Endodermal cell (in vitro differentiated cells): ENCODE measurements at regions not wholly inside any gene's neighbourhood (a gene's known extent, or its start where the extent isn't known, plus 50 kb on each side); places are given as distances from the start of the nearest gene placed in this dataset.

Experiments used
- DNase-seq: peaks from one replicate; pipeline ENCODE4 v3.0.0-alpha.2; 2017
- H3K27ac ChIP-seq: 2 replicates; pipeline ENCODE4 v1.5.1; 2013; ENCODE audit warnings: mild to moderate bottlenecking, low read depth, low read length, moderate library complexity
- H3K27me3 ChIP-seq: 2 replicates; pipeline ENCODE4 v1.6.1; 2013; ENCODE audit warnings: mild to moderate bottlenecking, low read length, moderate library complexity; ENCODE audit not compliant: insufficient read depth, control insufficient read depth, poor library complexity, severe bottlenecking
- H3K36me3 ChIP-seq: 2 replicates; pipeline ENCODE4 v1.7.0; 2013; ENCODE audit warnings: mild to moderate bottlenecking, low read length, moderate library complexity; ENCODE audit not compliant: control insufficient read depth, insufficient read depth
- H3K4me1 ChIP-seq: one replicate; pipeline ENCODE4 v1.7.0; 2013; ENCODE audit warnings: low read length; ENCODE audit not compliant: control insufficient read depth, insufficient read depth
- H3K4me3 ChIP-seq: 2 replicates; pipeline ENCODE4 v1.5.1; 2013; ENCODE audit warnings: mild to moderate bottlenecking, low read length, moderate library complexity
- H3K9ac ChIP-seq: 2 replicates; pipeline ENCODE4 v1.6.1; 2013; ENCODE audit warnings: mild to moderate bottlenecking, low read length, moderate library complexity; ENCODE audit not compliant: poor library complexity, severe bottlenecking; ENCODE audit errors: extremely low read depth
- H3K9me3 ChIP-seq: 2 replicates; pipeline ENCODE4 v1.6.1; 2013; ENCODE audit warnings: mild to moderate bottlenecking, low read length, moderate library complexity; ENCODE audit not compliant: control insufficient read depth
- H3K27ac Mint-ChIP-seq: 2 replicates; pipeline ENCODE4 v1.8.0; 2020; ENCODE audit warnings: mixed read lengths
- H3K27me3 Mint-ChIP-seq: 2 replicates; pipeline ENCODE4 v1.8.0; 2021; ENCODE audit warnings: mild to moderate bottlenecking, mixed read lengths; ENCODE audit not compliant: insufficient read depth
- H3K36me3 Mint-ChIP-seq: 2 replicates; pipeline ENCODE4 v1.8.0; 2020; ENCODE audit warnings: low read depth, mixed read lengths
- H3K4me1 Mint-ChIP-seq: 2 replicates; pipeline ENCODE4 v1.8.0; 2020; ENCODE audit warnings: mixed read lengths
- H3K4me3 Mint-ChIP-seq: 2 replicates; pipeline ENCODE4 v1.8.0; 2020; ENCODE audit warnings: mild to moderate bottlenecking, moderate library complexity, mixed read lengths
- H3K9me3 Mint-ChIP-seq: 2 replicates; pipeline ENCODE4 v1.8.0; 2020; ENCODE audit warnings: mild to moderate bottlenecking, mixed read lengths
- WGBS, 2 experiments: methylation state at CpG; one replicate each; pipeline versions ENCODE4 v1.1.5 to v1.1.7; 2013; ENCODE audit warnings: missing lambda C conversion rate in 2 of 2, mixed read lengths in 1 of 2; ENCODE audit not compliant: insufficient coverage in 1 of 2, insufficient read length in 1 of 2; 5-methylcytosine and 5-hydroxymethylcytosine counted together
- TF ChIP-seq, protein P1 (sequence below): fragments of 200-600 bp; sonication (generic); conservative IDR thresholded peaks from 2 replicates; pipeline ENCODE4 v1.5.0; 2021; ENCODE audit warnings: antibody characterized with exemption, mild to moderate bottlenecking

DNA sequence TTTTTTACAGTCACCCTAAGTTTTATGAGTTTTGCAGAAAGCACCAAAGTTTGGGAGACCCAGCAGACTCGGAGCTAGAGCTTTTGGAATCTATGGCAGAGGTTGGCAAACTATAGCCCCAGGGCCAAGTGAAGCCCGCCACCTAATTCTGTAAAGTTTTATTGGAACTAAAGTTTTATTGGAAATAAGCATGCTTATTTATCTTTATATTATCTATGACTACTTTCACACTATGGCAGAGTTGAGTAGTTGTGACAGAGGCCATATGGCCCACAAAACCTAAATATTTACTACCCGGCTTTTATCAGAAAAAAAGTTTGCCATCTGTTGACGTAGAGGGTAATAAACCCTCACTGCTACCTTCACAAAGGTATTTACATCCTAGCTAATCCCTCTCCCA, 267.6 kb downstream of the GPAM start:
- no peak overlapping the region for H3K27ac ChIP-seq
- no peaks in the 10 kb centered on the region for H3K27me3 ChIP-seq
- H3K9ac ChIP-seq = no peak overlapping the region
- Mint-ChIP-seq H3K9me3 (no peaks in the 10 kb centered on the region), H3K36me3 (no peaks in the 10 kb centered on the region), H3K4me1 (peaks cover 13% of the 10 kb centered on the region), H3K27ac (no peak overlapping the region), H3K27me3 (no peaks in the 10 kb centered on the region), H3K4me3 (no peak overlapping the region)
- TF ChIP-seq, protein P1, sequence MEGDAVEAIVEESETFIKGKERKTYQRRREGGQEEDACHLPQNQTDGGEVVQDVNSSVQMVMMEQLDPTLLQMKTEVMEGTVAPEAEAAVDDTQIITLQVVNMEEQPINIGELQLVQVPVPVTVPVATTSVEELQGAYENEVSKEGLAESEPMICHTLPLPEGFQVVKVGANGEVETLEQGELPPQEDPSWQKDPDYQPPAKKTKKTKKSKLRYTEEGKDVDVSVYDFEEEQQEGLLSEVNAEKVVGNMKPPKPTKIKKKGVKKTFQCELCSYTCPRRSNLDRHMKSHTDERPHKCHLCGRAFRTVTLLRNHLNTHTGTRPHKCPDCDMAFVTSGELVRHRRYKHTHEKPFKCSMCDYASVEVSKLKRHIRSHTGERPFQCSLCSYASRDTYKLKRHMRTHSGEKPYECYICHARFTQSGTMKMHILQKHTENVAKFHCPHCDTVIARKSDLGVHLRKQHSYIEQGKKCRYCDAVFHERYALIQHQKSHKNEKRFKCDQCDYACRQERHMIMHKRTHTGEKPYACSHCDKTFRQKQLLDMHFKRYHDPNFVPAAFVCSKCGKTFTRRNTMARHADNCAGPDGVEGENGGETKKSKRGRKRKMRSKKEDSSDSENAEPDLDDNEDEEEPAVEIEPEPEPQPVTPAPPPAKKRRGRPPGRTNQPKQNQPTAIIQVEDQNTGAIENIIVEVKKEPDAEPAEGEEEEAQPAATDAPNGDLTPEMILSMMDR = no peak
- H3K36me3 ChIP-seq = no peaks in the 10 kb centered on the region
- no peak overlapping the region for H3K4me3 ChIP-seq
- DNase-seq = no peak
- H3K4me1 ChIP-seq = peaks cover 4% of the 10 kb centered on the region
- 84 to 100% methylated on average over 1 to 4 of the region's 4 CpGs for WGBS, 2 experiments
- H3K9me3 ChIP-seq = no peaks in the 10 kb centered on the region

DNA sequence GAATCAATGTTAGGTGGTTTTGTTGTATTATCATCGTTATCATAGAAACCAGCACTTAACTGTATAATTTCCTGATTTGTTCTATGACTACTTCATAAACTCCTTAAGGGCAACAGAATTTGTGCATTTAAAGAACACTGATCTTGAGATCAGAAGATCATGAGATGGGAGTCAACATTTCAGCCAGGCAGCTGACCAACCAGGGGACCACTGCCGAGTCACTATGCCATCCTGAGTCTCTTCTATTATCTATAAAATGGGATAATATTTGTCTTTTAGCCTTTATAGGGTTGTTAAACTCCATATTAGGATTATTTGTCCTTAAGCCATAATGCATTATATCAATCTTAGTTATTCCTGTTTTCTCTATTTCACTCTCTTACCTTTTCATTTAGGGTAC, 261.7 kb downstream of the GPAM start:
- no peak overlapping the region for H3K27ac Mint-ChIP-seq
- TF ChIP-seq, protein P1 = no peak
- Histone ChIP-seq H3K27me3 (no peaks in the 10 kb centered on the region), H3K9me3 (no peaks in the 10 kb centered on the region), H3K27ac (no peak overlapping the region), H3K36me3 (no peaks in the 10 kb centered on the region), H3K9ac (no peak overlapping the region), H3K4me3 (no peak overlapping the region), H3K4me1 (peaks cover 4% of the 10 kb centered on the region)
- no peaks in the 10 kb centered on the region for H3K36me3 Mint-ChIP-seq
- no peak for DNase-seq
- no CpG with 5 or more reads among the region's 2 CpGs for WGBS, 2 experiments
- no peaks in the 10 kb centered on the region for H3K27me3 Mint-ChIP-seq
- H3K4me1 Mint-ChIP-seq = peaks cover 5% of the 10 kb centered on the region
- H3K4me3 Mint-ChIP-seq = no peak overlapping the region
- H3K9me3 Mint-ChIP-seq = no peaks in the 10 kb centered on the region

DNA sequence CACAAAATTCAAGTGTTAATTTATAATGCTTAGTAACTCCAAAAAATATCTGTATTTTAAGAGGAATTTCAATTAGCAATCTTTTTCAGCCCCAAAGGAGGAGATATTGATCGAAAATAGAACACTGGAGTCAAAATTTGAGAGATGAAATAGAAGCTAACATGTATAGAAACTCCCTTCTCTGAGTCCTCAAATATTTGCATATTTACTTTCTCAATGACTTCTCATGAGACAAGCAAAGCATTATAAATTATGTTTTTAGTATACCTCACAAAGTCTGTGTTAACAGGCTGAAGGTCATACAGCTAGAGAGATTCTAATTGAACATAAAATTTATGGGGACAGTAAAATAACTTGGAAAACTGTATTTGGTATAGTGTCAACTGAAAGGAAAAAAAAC, 260.5 kb downstream of the GPAM start:
- H3K27me3 ChIP-seq = no peaks in the 10 kb centered on the region

More for the DNA sequence above, 260.5 kb downstream of the GPAM start:
- H3K4me3 ChIP-seq = no peak overlapping the region
- DNase-seq = no peak
- H3K9me3 ChIP-seq = no peaks in the 10 kb centered on the region
- Mint-ChIP-seq H3K9me3 (no peaks in the 10 kb centered on the region), H3K4me1 (no peaks in the 10 kb centered on the region), H3K27me3 (no peaks in the 10 kb centered on the region), H3K27ac (no peak overlapping the region), H3K36me3 (no peaks in the 10 kb centered on the region), H3K4me3 (no peak overlapping the region)
- no CpG with 5 or more reads among the region's 1 CpG for WGBS, 2 experiments
- TF ChIP-seq, protein P1 = no peak
- no peak overlapping the region for H3K27ac ChIP-seq
- H3K4me1 ChIP-seq = no peaks in the 10 kb centered on the region
- H3K9ac ChIP-seq = no peak overlapping the region
- no peaks in the 10 kb centered on the region for H3K36me3 ChIP-seq
